ENCODE measurements at regions not wholly inside any gene's neighbourhood (a gene's known extent, or its start where the extent isn't known, plus 50 kb on each side); places are given as distances from the start of the nearest gene placed in this dataset.

DNA sequence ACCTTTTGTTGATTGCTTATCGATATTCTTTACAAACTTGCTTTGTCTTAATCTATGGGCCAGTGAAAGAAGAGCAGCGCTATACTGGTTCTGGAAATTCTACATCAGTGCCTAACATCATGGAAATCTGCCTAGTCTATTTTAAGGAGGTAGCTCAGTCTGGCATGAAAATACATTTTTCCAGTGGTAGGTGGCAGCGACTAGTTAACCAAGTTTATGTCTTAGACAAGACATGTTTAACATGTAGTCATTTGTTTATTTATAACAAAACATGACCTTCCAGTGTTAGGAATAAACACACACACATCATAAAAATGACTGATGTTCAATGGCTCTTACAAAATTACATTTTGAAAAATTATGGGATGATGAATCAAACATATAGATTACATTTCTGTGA, 336.0 kb upstream of the SOX5 start:
- intact Hi-C loops (cut with DNase I, micrococcal nuclease) = no loop called here
- Mint-ChIP-seq H3K36me3 (ENCODE audit: low read depth) (no peaks in the 10 kb centered on the region), H3K27me3 (no peaks in the 10 kb centered on the region), H3K4me1 (no peaks in the 10 kb centered on the region), H3K27ac (no peak overlapping the region), H3K4me3 (no peak overlapping the region), H3K9me3 (ENCODE audit: low read depth) (no peaks in the 10 kb centered on the region)
- no peak for DNase-seq
- CTCF ChIA-PET = no interaction called here
- POLR2A ChIA-PET = no interaction called here
- no peak for ATAC-seq

DNA sequence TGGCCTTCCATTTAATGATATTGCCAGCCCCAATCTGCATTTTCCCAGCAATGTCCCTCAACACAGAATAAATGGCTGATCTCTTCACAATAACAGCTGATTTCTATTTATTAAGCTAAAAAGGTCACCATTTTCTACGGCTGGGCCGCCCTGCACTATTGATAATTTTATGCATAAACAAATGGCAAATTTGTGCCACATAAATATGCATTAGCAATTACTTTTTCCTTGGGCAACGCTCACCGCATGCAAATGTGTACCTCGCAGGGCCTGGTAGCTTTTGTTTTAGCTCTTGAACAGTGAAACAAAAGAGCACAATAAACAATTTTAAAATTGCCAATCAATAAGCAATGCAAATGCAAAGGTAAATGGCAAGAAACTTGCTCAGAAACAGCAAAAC, 331.9 kb upstream of the SOX5 start:
- Mint-ChIP-seq H3K9me3 (ENCODE audit: low read depth) (no peaks in the 10 kb centered on the region), H3K4me3 (no peak overlapping the region), H3K27ac (no peak overlapping the region), H3K36me3 (ENCODE audit: low read depth) (no peaks in the 10 kb centered on the region), H3K27me3 (no peaks in the 10 kb centered on the region), H3K4me1 (no peaks in the 10 kb centered on the region)
- intact Hi-C loops (cut with DNase I, micrococcal nuclease) = no loop called here
- no peak for ATAC-seq
- no peak for DNase-seq
- POLR2A ChIA-PET = no interaction called here
- CTCF ChIA-PET = interaction anchor here (0.6 kb wide), 1 partner anchor 480 kb away, joined by 3 read pairs; no protein-coding TSS in a partner anchor

DNA sequence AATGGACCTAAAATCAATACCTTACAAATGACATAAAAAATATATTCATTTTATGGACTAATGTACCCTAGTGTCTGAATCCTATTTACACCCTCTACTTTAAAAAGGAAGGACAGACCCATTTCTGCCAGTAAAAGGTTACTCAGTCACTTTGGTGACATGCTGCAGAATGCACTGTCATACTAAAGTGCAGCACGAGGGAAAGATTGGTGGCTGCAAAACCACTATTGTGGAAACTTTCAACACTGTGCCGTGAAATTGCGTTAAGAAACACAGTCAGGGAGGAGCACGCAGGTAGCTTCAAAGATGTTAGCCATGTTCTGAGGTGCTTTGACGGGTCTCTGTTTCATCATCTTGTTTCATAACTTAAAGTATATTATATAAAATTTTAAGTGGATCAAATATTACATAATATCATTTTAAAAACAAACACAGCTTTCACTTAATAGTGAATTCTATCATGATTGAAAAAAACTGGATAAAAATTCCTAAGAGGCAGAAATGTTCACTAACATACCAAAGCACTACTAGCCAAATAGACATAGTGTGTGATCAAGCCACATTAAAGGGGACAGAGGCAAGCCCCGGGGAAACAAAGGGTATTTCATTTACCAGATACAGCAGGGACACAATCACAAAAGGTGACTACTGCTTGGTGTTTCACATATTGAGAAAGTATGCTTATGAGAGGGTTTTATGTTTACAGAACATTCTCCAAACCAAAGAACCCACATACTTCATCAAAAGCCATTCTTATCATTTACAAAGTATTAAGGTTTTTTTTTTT, 330.8 kb upstream of the SOX5 start:
- Mint-ChIP-seq H3K4me1 (no peaks in the 10 kb centered on the region), H3K36me3 (ENCODE audit: low read depth) (no peaks in the 10 kb centered on the region), H3K9me3 (ENCODE audit: low read depth) (no peaks in the 10 kb centered on the region), H3K27me3 (no peaks in the 10 kb centered on the region), H3K27ac (no peak overlapping the region), H3K4me3 (no peak overlapping the region)
- DNase-seq (no peak), ATAC-seq (no peak)
- POLR2A ChIA-PET = no interaction called here
- intact Hi-C loops (cut with DNase I, micrococcal nuclease) = no loop called here
- CTCF ChIA-PET = no interaction called here

DNA sequence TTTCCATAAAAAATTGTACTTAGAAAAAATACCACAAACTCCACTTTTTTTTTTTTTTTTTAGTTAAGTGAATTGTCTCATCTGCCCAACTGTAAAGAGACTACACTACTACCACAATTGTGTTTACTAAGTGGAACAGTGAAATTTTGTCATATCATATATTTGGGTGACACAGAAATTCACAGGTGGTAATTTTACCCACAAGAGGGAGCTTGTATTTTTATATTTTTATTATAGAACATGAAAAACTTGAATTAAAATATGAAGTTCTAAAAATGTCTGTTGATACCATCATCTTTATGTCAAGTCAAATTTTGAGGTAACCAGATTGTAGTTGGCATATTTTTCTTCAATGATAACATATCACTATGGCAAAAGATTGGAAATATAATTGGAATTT, 329.4 kb upstream of the SOX5 start:
- CTCF ChIA-PET = interaction anchor here (0.6 kb wide), 1 partner anchor 63 kb away, joined by 3 read pairs; no protein-coding TSS in a partner anchor
- POLR2A ChIA-PET = no interaction called here
- no peak overlapping the region for H3K27ac Mint-ChIP-seq

DNA sequence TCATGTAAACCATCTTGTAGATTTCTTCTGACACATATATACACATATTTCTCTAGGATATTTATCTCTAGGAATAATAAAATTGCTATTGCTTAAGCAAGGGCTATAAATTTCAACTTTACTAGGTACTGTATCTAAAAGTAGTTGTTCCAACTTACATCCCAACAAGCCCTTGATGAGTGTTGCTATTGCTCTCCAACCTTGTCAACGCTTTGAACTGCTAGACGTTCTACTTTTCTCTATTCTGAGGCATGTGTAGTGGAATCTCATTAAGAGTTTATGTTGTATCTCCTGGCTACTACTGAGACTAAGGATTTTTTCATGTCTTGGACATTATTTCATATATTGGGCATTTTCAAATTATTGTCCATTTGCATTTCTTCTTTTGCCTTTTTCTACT, 321.5 kb upstream of the SOX5 start:
- Mint-ChIP-seq H3K27ac (no peak overlapping the region), H3K27me3 (no peaks in the 10 kb centered on the region), H3K9me3 (ENCODE audit: low read depth) (no peaks in the 10 kb centered on the region), H3K4me1 (no peaks in the 10 kb centered on the region), H3K4me3 (no peak overlapping the region), H3K36me3 (ENCODE audit: low read depth) (no peaks in the 10 kb centered on the region)
- intact Hi-C loops (cut with DNase I, micrococcal nuclease) = no loop called here
- ATAC-seq = no peak
- ChIA-PET CTCF (no interaction called here), POLR2A (no interaction called here)
- no peak for DNase-seq

More for the DNA sequence above, 329.4 kb upstream of the SOX5 start:
- Mint-ChIP-seq H3K4me3 (no peak overlapping the region), H3K4me1 (no peaks in the 10 kb centered on the region), H3K9me3 (ENCODE audit: low read depth) (no peaks in the 10 kb centered on the region), H3K27me3 (no peaks in the 10 kb centered on the region), H3K36me3 (ENCODE audit: low read depth) (no peaks in the 10 kb centered on the region)
- no peak for ATAC-seq
- intact Hi-C loops (cut with DNase I, micrococcal nuclease) = no loop called here
- DNase-seq = no peak

DNA sequence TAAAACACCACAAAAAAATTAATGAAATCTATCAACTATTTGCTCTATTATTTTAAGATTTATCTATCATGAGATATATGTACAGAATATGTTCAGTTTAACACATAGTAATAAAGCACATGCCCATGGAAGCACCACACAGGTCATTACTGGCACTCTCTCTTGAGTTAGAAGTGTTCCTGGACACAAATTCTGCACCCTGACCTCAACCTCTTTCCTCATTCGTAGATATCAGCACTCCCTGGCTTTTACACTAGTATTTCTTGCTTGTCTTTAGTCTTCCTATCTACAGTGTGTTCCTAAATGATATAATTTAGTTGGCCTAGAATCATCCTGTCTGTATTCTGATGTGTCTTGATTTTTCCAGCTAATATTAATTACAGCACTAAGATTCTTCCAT, 321.0 kb upstream of the SOX5 start:
- H3K4me1 Mint-ChIP-seq = no peaks in the 10 kb centered on the region
- intact Hi-C loops (cut with DNase I, micrococcal nuclease) = no loop called here
- no peak overlapping the region for H3K4me3 Mint-ChIP-seq
- CTCF ChIA-PET = no interaction called here
- DNase-seq = no peak
- H3K27me3 Mint-ChIP-seq = no peaks in the 10 kb centered on the region
- no peak overlapping the region for H3K27ac Mint-ChIP-seq
- POLR2A ChIA-PET = no interaction called here
- H3K9me3 Mint-ChIP-seq (ENCODE audit: low read depth) = no peaks in the 10 kb centered on the region
- no peaks in the 10 kb centered on the region for H3K36me3 Mint-ChIP-seq (ENCODE audit: low read depth)
- ATAC-seq = no peak

DNA sequence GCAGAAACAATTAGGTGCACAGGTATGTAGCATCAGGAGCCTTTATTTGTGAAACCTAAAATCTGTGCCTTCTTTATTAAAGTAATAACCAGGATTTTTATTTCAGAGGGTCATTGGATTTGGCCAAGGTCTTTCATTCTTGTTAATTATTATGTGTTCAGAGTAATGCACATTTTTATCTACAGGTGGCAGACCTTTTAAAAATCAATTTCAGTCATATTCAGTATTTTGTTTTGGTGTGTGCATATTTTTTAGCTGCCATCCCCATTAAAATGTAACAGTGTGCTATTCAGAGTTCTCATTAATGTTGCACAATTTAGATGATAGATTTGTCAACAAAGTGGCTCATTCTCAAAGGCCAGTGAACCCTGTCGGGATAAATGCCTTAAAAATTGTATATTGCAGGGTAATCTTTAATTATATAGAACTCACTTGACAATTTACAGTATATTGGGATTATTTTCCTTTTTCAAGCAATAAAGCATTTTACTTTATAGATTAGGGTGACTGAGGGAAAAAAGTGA, 319.3 kb upstream of the SOX5 start:
- Mint-ChIP-seq H3K36me3 (ENCODE audit: low read depth) (no peaks in the 10 kb centered on the region), H3K4me1 (no peaks in the 10 kb centered on the region), H3K9me3 (ENCODE audit: low read depth) (no peaks in the 10 kb centered on the region), H3K4me3 (no peak overlapping the region), H3K27ac (no peak overlapping the region), H3K27me3 (no peaks in the 10 kb centered on the region)
- DNase-seq (no peak), ATAC-seq (no peak)
- intact Hi-C loops (cut with DNase I, micrococcal nuclease) = no loop called here
- POLR2A ChIA-PET = no interaction called here
- CTCF ChIA-PET = no interaction called here

DNA sequence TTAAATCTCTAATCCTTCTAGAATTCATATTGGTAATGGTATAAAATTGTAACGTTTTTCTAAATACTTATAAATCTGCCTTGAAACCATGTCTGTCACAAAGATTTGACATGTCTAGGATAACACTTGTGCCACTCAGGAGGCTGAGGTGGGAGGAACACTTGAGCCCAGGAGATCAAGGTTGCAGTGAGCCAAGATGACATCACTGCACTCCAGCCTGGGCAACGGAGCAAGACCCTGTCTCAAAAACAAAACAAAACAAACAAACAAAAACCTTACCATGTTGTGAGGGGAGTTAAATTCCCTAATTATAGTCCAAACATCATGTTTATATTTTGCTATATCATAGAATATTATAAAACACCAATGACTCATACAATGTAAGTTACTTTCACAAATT, 317.5 kb upstream of the SOX5 start:
- no peaks in the 10 kb centered on the region for H3K9me3 Mint-ChIP-seq (ENCODE audit: low read depth)
- no peak overlapping the region for H3K4me3 Mint-ChIP-seq
- H3K36me3 Mint-ChIP-seq (ENCODE audit: low read depth) = no peaks in the 10 kb centered on the region
- H3K27me3 Mint-ChIP-seq = no peaks in the 10 kb centered on the region
- intact Hi-C loops (cut with DNase I, micrococcal nuclease) = no loop called here
- ChIA-PET POLR2A (no interaction called here), CTCF (no interaction called here)
- no peak overlapping the region for H3K27ac Mint-ChIP-seq
- H3K4me1 Mint-ChIP-seq = no peaks in the 10 kb centered on the region
- DNase-seq = no peak
- no peak for ATAC-seq

DNA sequence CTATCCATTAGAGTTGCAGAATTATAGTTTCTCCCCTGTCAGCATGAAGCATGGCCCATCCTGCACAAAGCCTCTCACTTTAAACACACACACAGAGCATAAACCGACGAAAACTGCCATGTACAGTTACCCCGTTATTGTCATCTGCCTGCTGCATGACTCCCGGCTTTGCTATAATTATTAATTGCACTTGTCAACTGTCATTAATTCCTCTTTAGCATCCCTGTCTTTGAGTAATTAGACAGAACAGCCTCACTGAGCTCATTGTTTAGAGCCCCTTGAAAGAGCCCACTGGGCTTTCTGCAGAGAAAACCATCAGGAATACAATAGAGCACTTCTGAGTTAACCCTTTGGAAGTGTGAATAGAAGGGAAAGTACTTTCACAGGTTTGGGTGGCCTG, 307.2 kb upstream of the SOX5 start:
- Mint-ChIP-seq H3K36me3 (ENCODE audit: low read depth) (no peaks in the 10 kb centered on the region), H3K27ac (no peak overlapping the region), H3K27me3 (no peaks in the 10 kb centered on the region), H3K9me3 (ENCODE audit: low read depth) (no peaks in the 10 kb centered on the region), H3K4me1 (no peaks in the 10 kb centered on the region), H3K4me3 (no peak overlapping the region)
- ChIA-PET CTCF (no interaction called here), POLR2A (no interaction called here)
- intact Hi-C loops (cut with DNase I, micrococcal nuclease) = no loop called here
- DNase-seq = no peak
- no peak for ATAC-seq

DNA sequence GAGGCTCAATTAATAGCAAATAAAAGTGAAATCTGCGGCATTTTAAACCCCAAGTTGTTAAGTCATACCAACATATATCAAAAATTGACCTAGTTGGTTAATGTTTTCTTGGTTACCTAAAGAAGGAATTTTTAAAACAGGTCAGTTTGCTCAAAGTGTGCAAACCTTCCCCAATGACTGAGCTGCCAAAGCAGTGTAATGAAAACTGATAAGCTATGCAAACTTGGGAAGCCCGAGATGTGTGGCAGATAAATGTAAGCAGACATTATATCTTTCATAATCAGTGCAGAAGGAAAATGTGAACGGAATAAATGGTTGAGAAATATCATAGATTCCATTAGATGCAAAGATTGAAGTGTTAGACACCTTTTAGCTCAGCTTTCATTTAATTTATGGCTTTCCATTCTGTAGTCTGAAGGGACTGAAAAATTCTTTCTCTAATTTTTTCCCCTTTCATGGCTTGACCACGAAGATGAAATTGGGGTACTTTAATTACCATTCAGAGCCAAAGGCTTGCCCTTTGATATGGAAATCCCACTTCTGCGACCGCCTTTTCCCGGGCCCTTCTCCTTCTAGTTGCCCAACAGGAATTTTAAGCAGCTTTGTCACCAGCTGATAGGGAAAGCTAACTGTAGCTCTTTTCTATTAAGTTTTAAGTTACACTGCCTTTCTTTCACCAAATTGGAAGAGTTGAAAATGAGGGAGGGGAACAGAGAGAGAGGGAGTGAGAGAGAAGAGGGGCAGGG, 306.6 kb upstream of the SOX5 start:
- Mint-ChIP-seq H3K4me3 (no peak overlapping the region), H3K27ac (no peak overlapping the region), H3K27me3 (no peaks in the 10 kb centered on the region), H3K4me1 (no peaks in the 10 kb centered on the region), H3K9me3 (ENCODE audit: low read depth) (no peaks in the 10 kb centered on the region), H3K36me3 (ENCODE audit: low read depth) (no peaks in the 10 kb centered on the region)
- DNase-seq (no peak), ATAC-seq (no peak)
- CTCF ChIA-PET = no interaction called here
- intact Hi-C loops (cut with DNase I, micrococcal nuclease) = no loop called here
- POLR2A ChIA-PET = no interaction called here

DNA sequence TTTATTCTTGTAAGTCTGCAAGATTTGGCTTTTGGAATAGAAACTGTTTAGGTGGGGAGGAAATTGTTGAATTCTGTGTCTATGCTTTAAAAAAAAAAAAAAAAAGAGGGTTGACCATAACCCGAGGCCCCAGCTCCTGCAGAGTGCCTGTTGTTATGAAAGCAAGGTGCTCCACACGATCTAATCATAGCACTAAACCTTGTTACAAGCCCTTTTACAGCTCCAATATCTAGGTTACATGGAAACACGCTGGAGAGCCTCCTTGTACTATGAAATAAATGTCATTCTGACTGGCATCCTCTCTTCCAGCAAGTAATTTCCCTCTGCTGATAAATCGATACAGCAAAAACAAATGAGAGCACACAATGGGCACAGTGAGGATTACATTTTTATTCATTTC, 303.1 kb upstream of the SOX5 start:
- ATAC-seq (no peak), DNase-seq (no peak)
- Mint-ChIP-seq H3K4me1 (no peaks in the 10 kb centered on the region), H3K36me3 (ENCODE audit: low read depth) (no peaks in the 10 kb centered on the region), H3K9me3 (ENCODE audit: low read depth) (no peaks in the 10 kb centered on the region), H3K4me3 (no peak overlapping the region), H3K27me3 (no peaks in the 10 kb centered on the region), H3K27ac (no peak overlapping the region)
- ChIA-PET POLR2A (no interaction called here), CTCF (no interaction called here)
- intact Hi-C loops (cut with DNase I, micrococcal nuclease) = no loop called here

DNA sequence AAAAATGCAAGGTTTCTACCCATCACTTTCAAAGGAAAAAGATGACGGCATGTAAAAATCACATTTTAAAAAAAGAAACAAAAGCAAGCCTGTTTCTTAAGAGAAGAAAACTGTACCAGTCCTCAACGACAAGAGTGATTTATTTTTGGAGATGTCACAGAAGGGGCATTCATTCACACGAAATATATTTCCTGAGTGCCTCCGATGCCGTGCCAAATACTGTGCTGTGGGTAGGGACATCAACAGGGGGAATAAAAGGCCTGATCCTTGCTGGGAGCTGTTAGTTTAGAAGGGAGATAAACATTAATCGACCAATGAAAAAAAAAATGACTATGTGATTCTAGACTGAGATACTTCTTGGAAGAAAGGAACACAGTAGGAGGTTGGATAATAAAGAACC, 297.5 kb upstream of the SOX5 start:
- intact Hi-C loops (cut with DNase I, micrococcal nuclease) = no loop called here
- no peak for DNase-seq
- Mint-ChIP-seq H3K4me3 (no peak overlapping the region), H3K36me3 (ENCODE audit: low read depth) (no peaks in the 10 kb centered on the region), H3K27me3 (no peaks in the 10 kb centered on the region), H3K27ac (no peak overlapping the region), H3K4me1 (no peaks in the 10 kb centered on the region), H3K9me3 (ENCODE audit: low read depth) (no peaks in the 10 kb centered on the region)
- ATAC-seq = no peak
- ChIA-PET CTCF (no interaction called here), POLR2A (no interaction called here)
